ENCODE measurements at regions not wholly inside any gene's neighbourhood (a gene's known extent, or its start where the extent isn't known, plus 50 kb on each side); places are given as distances from the start of the nearest gene placed in this dataset.

DNA sequence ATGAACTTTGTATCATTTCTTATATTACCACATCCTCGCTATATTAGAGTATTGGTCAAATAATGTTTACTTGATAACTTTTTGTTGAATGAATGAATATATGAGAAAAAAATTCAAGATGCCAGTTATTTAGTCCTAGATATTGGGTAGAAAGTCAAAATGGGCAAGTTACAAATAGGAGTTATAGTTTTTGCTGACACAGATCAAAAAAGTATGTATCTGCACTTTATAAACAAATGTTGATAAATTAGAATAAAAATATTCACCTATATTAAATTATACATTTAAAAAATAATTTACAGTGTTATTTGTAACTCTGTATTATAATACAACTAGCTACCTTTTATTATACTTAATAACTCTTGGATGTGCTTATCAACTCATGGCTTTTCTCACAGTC lies 57.8 kb upstream of the NDST4 start:
- no peak for DNase-seq (ENCODE audit: low spot score)

DNA sequence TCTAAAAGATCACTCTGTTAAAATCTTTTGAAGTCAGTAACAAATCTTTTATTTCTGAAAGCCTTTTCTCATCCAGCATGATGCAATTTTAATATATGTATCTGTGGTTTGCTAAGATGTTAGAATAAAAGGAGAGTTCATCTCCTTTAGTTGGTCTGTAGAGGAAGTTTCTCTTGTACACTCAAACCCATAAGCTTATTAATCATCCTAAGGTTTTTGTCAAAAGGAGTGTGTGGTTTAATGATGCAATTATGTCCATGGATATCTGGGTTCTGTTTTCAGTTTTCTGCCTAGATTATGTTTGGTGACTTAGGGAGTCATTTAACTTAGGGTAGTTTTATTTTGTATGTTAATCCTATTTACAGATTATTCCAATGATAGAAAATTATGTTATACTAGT lies 52.1 kb upstream of the NDST4 start:
- no peak for DNase-seq (ENCODE audit: low spot score)
